IMR-90 (cell line): ENCODE measurements at regions not wholly inside any gene's neighbourhood (a gene's known extent, or its start where the extent isn't known, plus 50 kb on each side); places are given as distances from the start of the nearest gene placed in this dataset.

Source experiments
- ATAC-seq: fragments of 200-7000 bp; cut with Tn5 transposase; 2 replicates; pipeline ENCODE4 v1.9.1; 2020; ENCODE audit warnings: low read depth, mild to moderate bottlenecking, moderate library complexity
- BruUV-seq: library from RNA; stranded (reverse); fragments of 400-500 nt; replicated peaks from 2 replicates; lab custom pipeline; 2021; lab: Mats Ljungman, UMichigan
- CTCF ChIA-PET: fragments of 300-600 bp; formaldehyde crosslinking; extraction: SDS; loops from one replicate; lab custom pipeline; 2021; ENCODE audit warnings: antibody characterized with exemption; lab: Yijun Ruan, JAX
- POLR2A ChIA-PET: fragments of 300-600 bp; sonication (Branson Sonifier 250); formaldehyde crosslinking; loops from one replicate; lab custom pipeline; 2022; ENCODE audit warnings: antibody characterized with exemption; ENCODE audit not compliant: unreplicated experiment; lab: Charles Lee
- DNase-seq: peaks from one replicate; pipeline ENCODE4 v3.0.0; 2013
- H2AFZ ChIP-seq: replicated peaks from 2 replicates; pipeline ENCODE3; 2013; ENCODE audit warnings: low read length, mild to moderate bottlenecking; ENCODE audit not compliant: poor library complexity
- H2AK5ac ChIP-seq: 2 replicates; pipeline ENCODE4 v1.6.1; 2013; ENCODE audit warnings: low read depth, low read length, inconsistent platforms
- H2AK9ac ChIP-seq: replicated peaks from 2 replicates; pipeline ENCODE3; 2013; ENCODE audit warnings: mild to moderate bottlenecking, low read depth, low read length, moderate library complexity; ENCODE audit not compliant: poor library complexity
- H2BK120ac ChIP-seq: 2 replicates; pipeline ENCODE4 v1.6.1; 2013; ENCODE audit warnings: low read depth, low read length, inconsistent platforms
- H2BK15ac ChIP-seq: 3 replicates; pipeline ENCODE4 v1.6.1; 2013; ENCODE audit warnings: low read depth, low read length, inconsistent platforms
- H2BK20ac ChIP-seq: 2 replicates; pipeline ENCODE4 v1.6.1; 2013; ENCODE audit warnings: low read depth, mild to moderate bottlenecking, inconsistent platforms, low read length, moderate library complexity
- H2BK5ac ChIP-seq: 2 replicates; pipeline ENCODE4 v1.6.1; 2013; ENCODE audit warnings: mild to moderate bottlenecking, low read depth, low read length, inconsistent platforms; ENCODE audit not compliant: poor library complexity, severe bottlenecking
- H3K14ac ChIP-seq: replicated peaks from 2 replicates; pipeline ENCODE4 v1.6.1; 2013; ENCODE audit warnings: low read depth, low read length, inconsistent platforms
- H3K18ac ChIP-seq: 2 replicates; pipeline ENCODE4 v1.6.1; 2013; ENCODE audit warnings: low read depth, low read length, control low read depth
- H3K23ac ChIP-seq: 2 replicates; pipeline ENCODE4 v1.6.1; 2013; ENCODE audit warnings: low read depth, low read length, inconsistent platforms
- H3K27ac ChIP-seq: 2 replicates; pipeline ENCODE4 v1.5.1; 2013; ENCODE audit warnings: mild to moderate bottlenecking, control low read depth, low read length; ENCODE audit not compliant: insufficient read depth
- H3K27me3 ChIP-seq: 2 replicates; pipeline ENCODE4 v1.6.1; 2013; ENCODE audit warnings: low read length; ENCODE audit not compliant: control insufficient read depth, insufficient read depth
- H3K36me3 ChIP-seq: 2 replicates; pipeline ENCODE4 v1.6.1; 2013; ENCODE audit warnings: low read length, mixed read lengths; ENCODE audit not compliant: control insufficient read depth, insufficient read depth
- H3K4ac ChIP-seq: 2 replicates; pipeline ENCODE4 v1.6.1; 2013; ENCODE audit warnings: low read depth, low read length, inconsistent platforms
- H3K4me1 ChIP-seq: 2 replicates; pipeline ENCODE4 v1.6.1; 2013; ENCODE audit warnings: low read length, mixed read lengths; ENCODE audit not compliant: control insufficient read depth, insufficient read depth
- H3K4me2 ChIP-seq: 2 replicates; pipeline ENCODE4 v1.6.1; 2013; ENCODE audit warnings: low read depth, mild to moderate bottlenecking, control low read depth, low read length, moderate library complexity
- H3K4me3 ChIP-seq: 2 replicates; pipeline ENCODE4 v1.5.1; 2013; ENCODE audit warnings: low read depth, mild to moderate bottlenecking, control low read depth, low read length, moderate library complexity; ENCODE audit not compliant: insufficient read depth
- H3K56ac ChIP-seq: 2 replicates; pipeline ENCODE4 v1.6.1; 2013; ENCODE audit warnings: low read length, inconsistent platforms; ENCODE audit not compliant: insufficient read depth; ENCODE audit errors: extremely low read depth
- H3K79me1 ChIP-seq, 2 experiments: 2 replicates each; pipeline ENCODE4 v1.6.1; 2013; ENCODE audit warnings: low read length in 2 of 2, inconsistent platforms in 1 of 2, low read depth in 1 of 2
- H3K9ac ChIP-seq: 2 replicates; pipeline ENCODE4 v1.6.1; 2013; ENCODE audit warnings: low read depth, low read length, control low read depth
- H3K9me1 ChIP-seq: 2 replicates; pipeline ENCODE4 v1.6.1; 2013; ENCODE audit warnings: low read length, inconsistent platforms; ENCODE audit not compliant: insufficient read depth
- H3K9me3 ChIP-seq: 2 replicates; pipeline ENCODE4 v1.6.1; 2013; ENCODE audit warnings: low read length; ENCODE audit not compliant: control insufficient read depth, insufficient read depth
- H4K20me1 ChIP-seq: 2 replicates; pipeline ENCODE4 v1.6.1; 2013; ENCODE audit warnings: low read length, inconsistent platforms; ENCODE audit not compliant: insufficient read depth
- H4K5ac ChIP-seq: 2 replicates; pipeline ENCODE4 v1.6.1; 2013; ENCODE audit warnings: mild to moderate bottlenecking, low read depth, low read length, control low read depth
- H4K8ac ChIP-seq, 2 experiments: 2 replicates each; pipeline ENCODE4 v1.6.1; 2013; ENCODE audit warnings: low read depth in 2 of 2, low read length in 2 of 2, control low read depth in 1 of 2, inconsistent platforms in 1 of 2
- H4K91ac ChIP-seq: 2 replicates; pipeline ENCODE4 v1.6.1; 2013; ENCODE audit warnings: low read depth, low read length, inconsistent platforms; ENCODE audit not compliant: insufficient read depth
- CEBPB ChIP-seq: IDR thresholded peaks from 2 replicates; pipeline ENCODE4 v1.6.1; 2012; ENCODE audit warnings: low read depth, low read length, improper control_type of control experiment
- MAFK ChIP-seq: IDR thresholded peaks from 2 replicates; pipeline ENCODE4 v1.6.1; 2012; ENCODE audit warnings: low read depth, low read length, improper control_type of control experiment
- MAZ ChIP-seq: IDR thresholded peaks from 2 replicates; pipeline ENCODE4 v1.6.1; 2012; ENCODE audit warnings: low read depth, mild to moderate bottlenecking, low read length, improper control_type of control experiment, moderate library complexity, borderline replicate concordance
- MXI1 ChIP-seq: IDR thresholded peaks from 2 replicates; pipeline ENCODE4 v1.6.1; 2012; ENCODE audit warnings: low read depth, mild to moderate bottlenecking, low read length, moderate library complexity, borderline replicate concordance
- WGBS, 2 experiments: methylation state at CpG; one replicate each; pipeline versions ENCODE4 v1.1.5 to v1.1.7; 2013; ENCODE audit warnings: missing lambda C conversion rate in 2 of 2; ENCODE audit not compliant: insufficient read length in 1 of 2; ENCODE audit errors: extremely low coverage in 2 of 2; 5-methylcytosine and 5-hydroxymethylcytosine counted together
- dilution Hi-C: fragments of 300-500 bp; cut with HindIII; formaldehyde crosslinking; loops from one replicate; pipeline ENCODE4 v1.14.3; 2018; ENCODE audit warnings: low sequenced_read_pairs; ENCODE audit not compliant: unreplicated experiment
- in situ Hi-C: fragments of 300-500 bp; cut with MboI; formaldehyde crosslinking; loops from 3 replicates; pipeline ENCODE4 v1.14.3; 2019; ENCODE audit warnings: low sequenced_read_pairs, inconsistent platforms, mixed read lengths
- intact Hi-C: fragments of 100-400 bp; cut with micrococcal nuclease; formaldehyde crosslinking; loops from 2 replicates; pipeline ENCODE4 v1.10.0; 2022

DNA sequence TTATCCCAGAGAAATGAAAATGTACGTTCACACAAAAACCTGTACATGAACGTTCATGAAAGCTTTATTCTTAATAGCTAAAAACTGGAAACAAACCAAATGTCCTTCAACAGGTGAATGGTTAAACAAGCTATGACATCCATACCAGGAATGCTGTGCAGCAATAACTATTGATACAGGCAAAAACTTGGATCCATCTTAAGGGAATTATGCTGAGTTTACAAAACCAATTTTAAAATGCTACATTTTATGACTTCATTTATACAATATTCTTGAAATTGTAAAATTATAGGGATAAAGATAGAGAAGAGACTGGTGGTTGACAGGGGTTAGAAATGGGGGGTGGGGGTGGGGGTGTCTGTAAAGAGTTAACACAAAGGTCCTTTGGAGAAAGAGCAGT lies 280.3 kb downstream of the TGFB2 start:
- H3K27me3 ChIP-seq: no peaks in the 10 kb centered on the region
- 0 out of 2 replicates have a peak, but pooled peaks cover 3% of the 10 kb centered on the region for H3K9me1 ChIP-seq
- ATAC-seq (no peak), DNase-seq (no peak)
- H2AFZ ChIP-seq: no peak overlapping the region
- TF ChIP-seq MXI1 (no peak), MAFK (peak; percentile 61), CEBPB (no peak), MAZ (no peak)
- no peaks in the 10 kb centered on the region for H3K9me3 ChIP-seq
- H3K4me3 ChIP-seq: no peak overlapping the region
- no peaks in the 10 kb centered on the region for H4K20me1 ChIP-seq
- H2BK20ac ChIP-seq: no peak overlapping the region
- H3K18ac ChIP-seq: no peak overlapping the region
- H2BK15ac ChIP-seq: no peak overlapping the region
- no peak overlapping the region for H3K9ac ChIP-seq
- H2BK5ac ChIP-seq: no peak overlapping the region
- H3K36me3 ChIP-seq: no peaks in the 10 kb centered on the region
- H2AK5ac ChIP-seq: no peak overlapping the region
- POLR2A ChIA-PET: no interaction called here
- H3K23ac ChIP-seq: no peak overlapping the region
- dilution Hi-C loops (no loop called here), in situ Hi-C loops (no loop called here), intact Hi-C loops (no loop called here)
- no peaks in the 10 kb centered on the region for H3K4me1 ChIP-seq
- no peak overlapping the region for H3K4me2 ChIP-seq
- no peak overlapping the region for H3K56ac ChIP-seq
- no peaks in the 10 kb centered on the region for H3K79me1 ChIP-seq
- H3K27ac ChIP-seq: no peak overlapping the region
- BruUV-seq: no TSS peak
- H2AK9ac ChIP-seq: no peak overlapping the region
- H3K14ac ChIP-seq: no peak overlapping the region
- 100% methylated on average over 1 of the region's 2 CpGs; no CpG with 5 or more reads in 1 of the 2 experiments for WGBS, 2 experiments
- CTCF ChIA-PET: interaction anchor here (0.6 kb wide), 1 partner anchor 359 kb away, joined by 3 read pairs; no protein-coding TSS in a partner anchor
- no peak overlapping the region for H4K5ac ChIP-seq
- no peak overlapping the region for H2BK120ac ChIP-seq
- H4K8ac ChIP-seq: no peak overlapping the region
- H3K4ac ChIP-seq: no peak overlapping the region
- H4K91ac ChIP-seq: no peak overlapping the region
